NCI-H1048 (cell line): ENCODE measurements at regions not wholly inside any gene's neighbourhood (a gene's known extent, or its start where the extent isn't known, plus 50 kb on each side); places are given as distances from the start of the nearest gene placed in this dataset.

ENCODE experiments used
- DNase-seq: peaks from one replicate; lab custom pipeline; 2025; lab: John Stamatoyannopoulos, UW

GRCh38 chr9:12133416-12133815, 559.8 kb upstream of the TYRP1 start:
- no peak for DNase-seq

GRCh38 chr9:12141422-12141821, 551.8 kb upstream of the TYRP1 start:
- DNase-seq, result no peak

- DNase-seq, result no peak
Observed at GRCh38 chr9:12155401-12156134, 537.6 kb upstream of the TYRP1 start.

- DNase-seq, result no peak
Observed at GRCh38 chr9:12162181-12162815, 530.9 kb upstream of the TYRP1 start.

GRCh38 chr9:12163723-12164458, 529.3 kb upstream of the TYRP1 start:
- DNase-seq, result no peak

GRCh38 chr9:12166518-12166917, 526.7 kb upstream of the TYRP1 start:
- DNase-seq, result peak; percentile 38

GRCh38 chr9:12170456-12170855, 522.7 kb upstream of the TYRP1 start:
- DNase-seq, result no peak

- no peak for DNase-seq
Observed at GRCh38 chr9:12178634-12179033, 514.6 kb upstream of the TYRP1 start.

- DNase-seq, result no peak
Observed at GRCh38 chr9:12182806-12183205, 510.4 kb upstream of the TYRP1 start.

GRCh38 chr9:12183321-12183720, 509.9 kb upstream of the TYRP1 start:
- no peak for DNase-seq

GRCh38 chr9:12185856-12186255, 507.3 kb upstream of the TYRP1 start:
- DNase-seq, result no peak

- no peak for DNase-seq
Observed at GRCh38 chr9:12191630-12192029, 501.6 kb upstream of the TYRP1 start.

- no peak for DNase-seq
Observed at GRCh38 chr9:12194731-12195130, 498.5 kb upstream of the TYRP1 start.

GRCh38 chr9:12195456-12195855, 497.7 kb upstream of the TYRP1 start:
- no peak for DNase-seq

GRCh38 chr9:12204512-12204911, 488.7 kb upstream of the TYRP1 start:
- no peak for DNase-seq

- no peak for DNase-seq
Observed at GRCh38 chr9:12212860-12213259, 480.3 kb upstream of the TYRP1 start.

GRCh38 chr9:12221470-12221869, 471.7 kb upstream of the TYRP1 start:
- DNase-seq, result no peak

GRCh38 chr9:12224449-12224848, 468.7 kb upstream of the TYRP1 start:
- DNase-seq, result no peak

GRCh38 chr9:12230708-12231107, 462.5 kb upstream of the TYRP1 start:
- no peak for DNase-seq

GRCh38 chr9:12231832-12232231, 461.4 kb upstream of the TYRP1 start:
- DNase-seq, result no peak

- DNase-seq, result no peak
Observed at GRCh38 chr9:12232836-12233235, 460.3 kb upstream of the TYRP1 start.

- DNase-seq, result no peak
Observed at GRCh38 chr9:12253941-12254340, 439.2 kb upstream of the TYRP1 start.

- no peak for DNase-seq
Observed at GRCh38 chr9:12266758-12267157, 426.4 kb upstream of the TYRP1 start.
